ENCODE measurements at regions not wholly inside any gene's neighbourhood (a gene's known extent, or its start where the extent isn't known, plus 50 kb on each side); places are given as distances from the start of the nearest gene placed in this dataset.

GRCh38 chr7:94169682-94170081 lies 165.5 kb upstream of the BET1 start:
- TF ChIP-seq EP300 (conservative IDR thresholded peaks at IDR 0.05; ENCODE audit: poor library complexity, severe bottlenecking) (no peak), TAF1 (IDR thresholded peaks at IDR 0.05; ENCODE audit: low read depth) (no peak), REST (IDR thresholded peaks at IDR 0.05; ENCODE audit: borderline replicate concordance) (no peak), RAD21 (conservative IDR thresholded peaks at IDR 0.05) (no peak), EZH2 (IDR thresholded peaks at IDR 0.05; ENCODE audit: borderline replicate concordance, insufficient read depth, low read length, poor library complexity, severe bottlenecking) (no peak), MXI1 (conservative IDR thresholded peaks at IDR 0.05; ENCODE audit: poor library complexity, severe bottlenecking) (no peak), POLR2AphosphoS5 (IDR thresholded peaks at IDR 0.05) (no peak), SMC3 (conservative IDR thresholded peaks at IDR 0.05; ENCODE audit: poor library complexity) (no peak), CTCF (IDR thresholded peaks at IDR 0.05; ENCODE audit: poor library complexity, severe bottlenecking) (no peak)
- no peaks in the 10 kb centered on the region for H3K27me3 ChIP-seq (ENCODE audit: insufficient read depth, low read depth, low read length)

GRCh38 chr7:94170836-94171235 lies 166.7 kb upstream of the BET1 start:
- Histone ChIP-seq H3K27me3 (ENCODE audit: insufficient read depth, low read depth, low read length) (no peaks in the 10 kb centered on the region), H3K9me2 (ENCODE audit: insufficient read depth, low read length) (no peaks in the 10 kb centered on the region), H2AFZ (ENCODE audit: low read depth, low read length) (no peak overlapping the region), H3K4me3 (ENCODE audit: low read length) (no peak overlapping the region), H3K4me2 (ENCODE audit: low read length) (no peak overlapping the region), H3K36me3 (ENCODE audit: insufficient read depth, low read length) (no peaks in the 10 kb centered on the region), H3K9me3 (ENCODE audit: low read length) (no peaks in the 10 kb centered on the region), H3K27ac (ENCODE audit: low read length) (no peak overlapping the region), H3F3A (ENCODE audit: insufficient read depth, low read length, poor library complexity, severe bottlenecking) (no peaks in the 10 kb centered on the region), H4K20me1 (ENCODE audit: insufficient read depth) (no peaks in the 10 kb centered on the region), H3K9ac (ENCODE audit: low read length) (no peak overlapping the region), H3K79me2 (replicated peaks; ENCODE audit: insufficient read depth, low read length) (no peaks in the 10 kb centered on the region)
- no peak for TF ChIP-seq TAF1 (IDR thresholded peaks at IDR 0.05; ENCODE audit: low read depth)
- no peak for TF ChIP-seq MXI1 (conservative IDR thresholded peaks at IDR 0.05; ENCODE audit: poor library complexity, severe bottlenecking)
- no peak for TF ChIP-seq EZH2 (IDR thresholded peaks at IDR 0.05; ENCODE audit: borderline replicate concordance, insufficient read depth, low read length, poor library complexity, severe bottlenecking)
- TF ChIP-seq SMC3 (conservative IDR thresholded peaks at IDR 0.05; ENCODE audit: poor library complexity): no peak

More at GRCh38 chr7:94169682-94170081, 165.5 kb upstream of the BET1 start:
- Histone ChIP-seq H3K4me2 (ENCODE audit: low read length) (no peak overlapping the region), H3K36me3 (ENCODE audit: insufficient read depth, low read length) (no peaks in the 10 kb centered on the region), H2AFZ (ENCODE audit: low read depth, low read length) (no peak overlapping the region), H3K9me3 (ENCODE audit: low read length) (no peaks in the 10 kb centered on the region), H3K9ac (ENCODE audit: low read length) (no peak overlapping the region), H3K27ac (ENCODE audit: low read length) (no peak overlapping the region), H3F3A (ENCODE audit: insufficient read depth, low read length, poor library complexity, severe bottlenecking) (no peaks in the 10 kb centered on the region), H3K9me2 (ENCODE audit: insufficient read depth, low read length) (no peaks in the 10 kb centered on the region), H3K79me2 (replicated peaks; ENCODE audit: insufficient read depth, low read length) (no peaks in the 10 kb centered on the region), H3K4me3 (ENCODE audit: low read length) (no peak overlapping the region), H4K20me1 (ENCODE audit: insufficient read depth) (no peaks in the 10 kb centered on the region)
